Kidney tubule cell (primary cell): ENCODE measurements at regions not wholly inside any gene's neighbourhood (a gene's known extent, or its start where the extent isn't known, plus 50 kb on each side); places are given as distances from the start of the nearest gene placed in this dataset.
A peak's percentile ranks its signal among the peaks of the same experiment; 100 is the strongest.
"Not testable (repeated sequence)": the region's sequence is repeated elsewhere in the genome, so short reads cannot be mapped to it uniquely, and the experiment has no call there.

Source experiments
- DNase-seq: peaks from one replicate; pipeline ENCODE4 v3.0.0-alpha.2; 2018; ENCODE audit warnings: low spot score

DNA sequence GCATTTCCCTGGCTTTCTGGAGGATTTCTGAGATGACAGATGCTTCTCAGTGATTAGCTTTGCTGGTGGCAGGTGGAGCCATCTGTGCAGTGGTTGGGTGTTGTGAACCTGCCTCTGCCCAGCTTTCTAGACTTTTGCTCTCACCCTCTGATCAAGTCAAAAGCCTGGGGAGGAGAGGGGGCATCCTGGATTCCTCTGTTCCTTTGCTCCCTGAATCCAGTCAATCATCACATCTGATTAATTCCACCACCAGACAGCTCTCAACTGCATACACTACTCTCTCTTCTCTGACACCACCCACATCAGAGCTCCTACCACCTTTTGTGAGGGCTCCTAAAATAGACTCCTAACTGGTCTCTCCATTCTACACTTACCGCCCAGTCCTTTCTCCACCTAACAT is 283.5 kb downstream of the WDR11 start:
- no peak for DNase-seq

GRCh38 chr10:121135512-121135911 is 284.4 kb downstream of the WDR11 start:
- DNase-seq, result no peak

DNA sequence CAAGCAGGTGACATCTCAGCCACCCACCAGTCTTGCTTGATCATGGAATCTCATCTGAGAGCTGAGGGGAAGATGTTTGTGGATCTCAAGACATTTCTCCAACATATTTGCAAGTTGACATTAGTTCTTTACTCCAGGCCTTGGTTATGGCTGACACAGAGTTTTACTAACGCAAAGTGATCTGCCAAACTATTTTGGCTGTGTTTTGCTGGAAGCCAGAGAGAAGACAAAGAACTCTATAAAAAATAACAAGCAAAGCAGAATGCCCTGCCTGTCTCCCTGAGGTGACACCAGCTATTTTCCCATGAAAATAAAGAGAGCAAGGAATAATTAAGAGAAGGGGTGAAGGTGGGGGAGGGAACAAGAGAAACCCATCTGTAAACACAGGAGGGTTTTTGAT is 286.4 kb downstream of the WDR11 start:
- DNase-seq, result no peak

GRCh38 chr10:121138112-121138860 is 287.1 kb downstream of the WDR11 start:
- DNase-seq, result no peak

DNA sequence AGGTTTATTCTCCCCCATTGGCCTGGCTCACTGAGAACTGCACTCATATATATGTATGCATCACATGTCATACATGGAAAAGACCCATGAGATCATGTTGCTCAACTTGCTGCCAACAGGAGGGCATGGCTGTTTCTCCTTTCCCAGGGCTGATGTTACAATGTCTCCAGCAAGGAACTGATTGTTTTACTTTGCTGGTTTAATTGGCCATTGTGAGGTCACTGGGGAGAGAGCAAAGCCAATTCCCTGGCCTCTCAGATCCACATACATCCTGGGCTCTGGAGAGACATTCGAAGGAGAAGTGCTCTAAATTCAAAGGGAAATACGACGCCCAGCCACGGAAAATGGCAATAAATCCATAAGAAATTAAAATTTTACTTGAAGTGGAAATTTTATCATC is 287.8 kb downstream of the WDR11 start:
- DNase-seq, result no peak

DNA sequence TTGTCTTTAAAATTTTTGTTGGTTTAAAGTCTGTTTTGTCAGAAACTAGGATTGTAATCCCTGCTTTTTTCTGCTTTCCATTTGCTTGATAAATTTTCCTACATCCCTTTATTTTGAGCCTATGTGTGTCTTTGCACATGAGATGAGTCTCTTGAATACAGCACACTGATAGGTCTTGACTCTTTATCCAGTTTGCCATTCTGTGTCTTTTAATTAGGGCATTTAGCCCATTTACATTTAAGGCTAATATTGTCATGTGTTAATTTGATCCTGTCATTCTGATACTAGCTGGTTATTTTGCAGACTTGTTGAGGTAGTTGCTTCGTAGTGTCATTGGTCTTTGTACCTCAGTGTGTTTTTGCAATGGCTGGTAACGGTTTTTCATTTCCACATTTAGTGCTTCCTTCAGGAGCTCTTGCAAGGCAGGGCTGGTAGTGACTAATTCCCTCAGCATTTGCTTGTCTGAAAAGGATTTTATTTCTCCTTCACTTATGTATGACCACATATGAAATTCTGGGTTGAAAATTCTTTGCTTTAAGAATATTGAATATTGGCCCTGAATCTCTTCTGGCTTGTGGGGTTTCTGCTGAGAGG is 294.7 kb downstream of the WDR11 start:
- not testable (repeated sequence) for DNase-seq

- no peak for DNase-seq
Observed at GRCh38 chr10:121148921-121149320, 297.8 kb downstream of the WDR11 start.

- DNase-seq, result no peak
Observed at GRCh38 chr10:121152033-121152432, 300.9 kb downstream of the WDR11 start.

GRCh38 chr10:121152935-121153334 is 301.8 kb downstream of the WDR11 start:
- DNase-seq, result no peak

GRCh38 chr10:121154310-121154709 is 303.1 kb downstream of the WDR11 start:
- no peak for DNase-seq

- peak; percentile 65 for DNase-seq
Observed at GRCh38 chr10:121154846-121155245, 303.7 kb downstream of the WDR11 start.

DNA sequence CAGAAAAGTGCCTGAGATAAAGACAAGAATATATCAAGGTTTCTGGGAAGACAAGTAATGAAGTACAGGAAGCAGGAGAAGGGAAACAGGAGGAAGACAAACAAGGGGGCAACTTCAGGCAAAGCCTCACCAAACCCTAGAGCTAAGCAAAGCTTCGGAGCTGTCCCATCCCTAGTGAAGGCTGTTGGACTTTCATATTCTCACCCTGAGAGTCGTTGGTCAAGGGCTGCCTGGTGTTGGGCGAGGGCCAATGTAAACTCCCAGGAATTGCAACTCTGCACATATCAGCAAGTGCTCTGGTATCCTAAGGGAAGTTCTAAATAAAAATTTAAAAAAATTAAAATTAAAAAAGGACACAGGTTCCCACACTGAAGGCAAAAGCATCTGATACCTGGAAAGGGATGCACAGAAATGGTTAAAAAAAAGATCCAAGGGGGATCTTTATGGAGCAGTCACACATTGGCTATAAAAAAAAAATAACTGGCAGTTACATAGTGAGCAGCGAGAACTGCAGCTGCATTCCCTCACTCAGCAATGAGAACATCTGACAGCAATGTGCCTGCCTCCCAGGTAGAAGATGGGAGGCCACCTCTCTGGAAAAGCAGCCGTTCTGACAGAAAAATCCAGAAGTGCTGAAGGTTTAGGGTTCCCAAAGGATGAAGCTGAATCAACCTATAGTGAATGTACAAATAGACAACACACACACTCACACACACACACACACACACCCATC is 304.7 kb downstream of the WDR11 start:
- DNase-seq, result peak; percentile 16

DNA sequence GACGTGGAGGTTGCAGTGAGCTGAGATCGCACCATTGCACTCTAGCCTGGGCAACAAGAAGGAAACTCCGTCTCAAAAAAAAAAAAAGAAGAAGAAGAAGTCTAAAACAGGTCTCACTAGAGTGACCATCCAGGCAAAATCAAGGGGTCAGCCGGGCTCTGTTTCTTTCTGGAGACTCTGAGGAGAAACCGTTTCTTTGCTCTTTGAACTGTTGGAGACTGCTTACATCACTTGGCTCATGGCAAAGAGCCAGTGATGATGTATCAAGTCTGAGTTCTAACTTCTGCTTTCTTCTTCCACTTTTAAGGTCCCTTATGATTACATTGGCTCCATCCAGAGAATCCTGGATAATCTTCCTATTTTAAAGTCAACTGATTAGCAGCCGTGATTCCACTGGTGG is 306.8 kb downstream of the WDR11 start:
- peak; percentile 50 for DNase-seq

DNA sequence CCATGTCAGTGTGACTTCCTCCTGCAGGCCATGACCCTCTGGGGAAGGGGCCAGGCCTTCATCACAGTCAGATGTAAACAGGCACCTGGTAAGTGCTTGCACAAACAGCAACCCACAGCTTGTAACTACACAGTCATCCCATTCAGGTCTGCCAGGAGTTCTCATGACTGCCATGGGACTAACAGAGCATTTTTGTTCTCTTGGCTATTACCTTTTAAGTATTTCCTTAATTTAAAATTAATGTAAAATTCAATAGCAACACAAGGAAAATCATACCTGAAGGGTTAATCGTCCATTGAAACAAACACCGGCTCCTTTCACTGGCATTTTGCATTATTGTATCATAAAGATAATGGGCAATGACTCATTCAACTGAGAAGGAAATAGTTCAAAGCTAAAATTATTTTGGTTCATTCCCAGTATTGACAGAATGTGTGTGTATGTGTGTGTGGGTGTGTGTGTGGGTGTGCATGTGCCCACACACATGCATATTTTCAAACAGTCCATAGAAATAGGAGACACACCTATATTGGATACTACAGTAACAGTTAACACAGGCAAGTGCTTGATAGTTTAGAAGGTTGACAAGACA is 307.9 kb downstream of the WDR11 start:
- DNase-seq, result peak; percentile 50

- no peak for DNase-seq
Observed at GRCh38 chr10:121159670-121160069, 308.5 kb downstream of the WDR11 start.

DNA sequence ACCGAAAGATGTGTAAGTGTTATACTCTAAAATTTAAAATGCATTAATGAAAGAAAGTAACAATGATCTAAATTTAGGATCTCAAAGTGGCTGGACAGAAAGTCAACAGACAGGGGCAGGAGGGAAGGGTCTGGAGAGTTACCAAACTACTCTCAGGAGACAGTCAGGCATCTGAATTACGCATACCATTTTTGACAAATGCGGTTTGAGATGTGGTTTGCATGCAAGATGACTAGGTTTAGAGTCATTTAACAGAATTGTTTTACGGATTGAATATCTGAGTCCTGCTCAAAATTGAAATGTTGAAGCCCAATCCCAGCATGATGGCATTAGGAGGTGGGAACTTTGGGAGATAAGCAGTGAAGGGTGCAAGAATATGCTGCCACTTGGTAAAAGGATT is 314.1 kb downstream of the WDR11 start:
- DNase-seq, result peak; percentile 17

- DNase-seq, result no peak
Observed at GRCh38 chr10:121167534-121168243, 316.5 kb downstream of the WDR11 start.

DNA sequence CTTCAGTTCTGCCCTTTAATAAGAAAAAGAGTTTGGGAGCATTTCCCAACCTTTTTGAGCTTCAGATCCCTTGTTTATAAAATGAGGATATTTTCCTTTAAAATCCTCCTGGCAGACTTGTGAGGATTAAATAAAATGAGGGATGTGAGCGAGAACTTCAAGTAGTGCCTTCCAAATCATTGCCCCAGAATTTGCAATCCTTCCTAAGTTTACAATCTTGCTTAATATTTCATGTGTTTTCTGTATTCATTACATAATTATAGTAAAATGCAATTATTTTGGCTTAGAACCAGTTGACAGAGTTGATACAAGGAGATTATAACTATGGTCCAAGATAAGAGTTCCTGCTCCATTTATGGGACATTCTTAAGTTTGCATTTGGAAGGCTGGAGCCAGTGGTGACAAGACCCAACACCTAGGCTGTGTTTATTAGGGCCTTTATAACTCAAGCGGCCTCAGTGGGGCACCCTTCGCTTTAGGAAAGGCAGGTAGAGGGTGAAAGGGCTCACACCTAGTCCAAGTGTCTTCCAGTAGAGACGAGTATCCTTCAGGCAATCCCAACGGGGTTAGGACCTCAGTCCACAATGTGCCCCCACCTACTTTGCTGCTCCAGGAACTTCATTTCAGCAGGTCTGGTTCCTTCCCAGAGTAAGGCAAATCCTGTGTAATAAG is 317.5 kb downstream of the WDR11 start:
- no peak for DNase-seq

DNA sequence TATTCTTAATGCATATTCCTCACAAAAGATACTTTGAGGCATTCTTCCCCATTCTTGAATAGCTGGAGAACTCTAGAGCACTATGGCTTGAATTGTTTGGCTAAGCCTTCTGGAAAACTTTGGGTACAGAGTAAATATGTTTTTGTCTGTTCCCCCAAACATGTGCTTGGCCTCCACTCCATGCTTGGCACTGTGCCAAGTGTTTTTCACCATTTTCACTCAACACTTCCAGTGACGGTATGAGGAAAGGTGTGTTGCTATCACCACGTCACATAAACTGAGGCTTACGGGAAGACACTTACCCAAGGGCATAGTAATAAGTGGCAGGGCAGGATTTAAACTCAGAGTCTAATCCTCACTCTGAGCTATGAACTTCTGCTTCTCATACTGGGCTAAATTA is 318.2 kb downstream of the WDR11 start:
- DNase-seq, result no peak

GRCh38 chr10:121171825-121172787 is 320.9 kb downstream of the WDR11 start:
- no peak for DNase-seq
